GM18499 (cell line): ENCODE measurements at regions not wholly inside any gene's neighbourhood (a gene's known extent, or its start where the extent isn't known, plus 50 kb on each side); places are given as distances from the start of the nearest gene placed in this dataset.

Source experiments
- ATAC-seq: cut with Tn5 transposase; IDR thresholded peaks from one replicate; pipeline ENCODE4 v1.9.1; 2021; ENCODE audit warnings: moderate number of reproducible peaks; ENCODE audit not compliant: insufficient read depth, unreplicated experiment

DNA sequence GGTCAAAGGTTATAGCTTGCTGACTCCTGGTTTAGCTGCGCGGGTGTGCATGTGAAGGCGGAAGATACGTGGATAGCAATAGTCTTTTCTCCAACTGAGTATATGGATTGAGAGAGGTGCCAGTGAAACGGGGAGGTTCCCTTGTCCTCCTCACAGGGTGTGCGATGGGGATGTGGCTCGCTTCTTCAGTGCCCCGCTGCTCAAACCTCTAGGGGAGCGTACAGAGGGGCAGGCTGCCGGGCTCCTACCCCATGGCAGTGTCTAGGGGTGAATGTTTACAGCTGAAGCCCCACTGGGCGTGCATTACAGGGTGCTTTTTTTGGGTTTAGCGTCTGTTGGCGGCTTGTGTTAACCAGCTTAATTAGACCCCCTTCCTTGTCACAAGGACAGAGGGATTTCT is 438.5 kb downstream of the CCSER2 start:
- no peak for ATAC-seq

- ATAC-seq = no peak
Observed at GRCh38 chr10:84768132-84768531, 439.7 kb downstream of the CCSER2 start.

DNA sequence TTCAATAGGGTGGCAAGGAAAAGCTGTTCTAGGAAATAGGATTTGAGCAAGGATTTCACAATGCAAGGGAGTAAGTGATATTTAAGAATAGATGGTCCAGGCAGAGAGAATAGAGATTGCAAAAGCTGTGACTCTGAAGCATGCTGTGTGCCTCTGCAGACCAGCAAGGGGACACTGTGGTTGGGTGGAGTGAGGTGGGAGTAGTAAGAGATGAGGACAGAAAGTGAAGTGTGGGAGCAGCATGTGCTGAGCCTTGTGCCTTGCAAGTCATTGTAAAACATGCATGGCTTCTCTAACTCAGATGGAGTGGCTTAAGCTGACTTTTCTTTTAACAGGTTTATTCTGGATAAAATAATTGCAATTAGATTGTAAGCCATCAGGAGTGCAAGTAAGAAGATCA is 442.4 kb downstream of the CCSER2 start:
- no peak for ATAC-seq

- ATAC-seq = peak; percentile 65
Observed at GRCh38 chr10:84783386-84783785, 455.0 kb downstream of the CCSER2 start.

- ATAC-seq = no peak
Observed at GRCh38 chr10:84783909-84784308, 455.5 kb downstream of the CCSER2 start.

GRCh38 chr10:84784749-84785148 is 456.4 kb downstream of the CCSER2 start:
- no peak for ATAC-seq

- no peak for ATAC-seq
Observed at GRCh38 chr10:84789026-84789425, 460.6 kb downstream of the CCSER2 start.

DNA sequence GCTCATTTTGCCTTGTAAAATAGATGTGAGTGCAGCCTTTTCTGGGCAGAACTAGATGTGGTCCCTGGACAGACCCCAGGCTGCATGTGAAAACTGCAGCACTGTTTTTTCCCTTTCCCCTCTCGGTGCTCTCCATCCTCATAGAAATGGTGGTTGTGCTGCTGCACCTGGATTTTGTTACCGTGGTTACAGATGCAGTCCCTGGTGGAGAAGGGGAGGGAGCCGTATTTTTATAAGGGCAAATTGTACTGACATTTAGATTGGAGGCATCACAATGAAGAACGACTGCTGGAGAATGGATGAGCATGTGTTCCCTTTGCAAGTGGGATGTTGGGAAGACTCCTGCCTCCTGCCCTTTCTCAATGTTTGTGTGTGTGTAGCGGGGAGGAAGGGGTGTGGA is 469.9 kb downstream of the CCSER2 start:
- ATAC-seq = no peak

GRCh38 chr10:84801156-84801555 is 472.8 kb downstream of the CCSER2 start:
- no peak for ATAC-seq

DNA sequence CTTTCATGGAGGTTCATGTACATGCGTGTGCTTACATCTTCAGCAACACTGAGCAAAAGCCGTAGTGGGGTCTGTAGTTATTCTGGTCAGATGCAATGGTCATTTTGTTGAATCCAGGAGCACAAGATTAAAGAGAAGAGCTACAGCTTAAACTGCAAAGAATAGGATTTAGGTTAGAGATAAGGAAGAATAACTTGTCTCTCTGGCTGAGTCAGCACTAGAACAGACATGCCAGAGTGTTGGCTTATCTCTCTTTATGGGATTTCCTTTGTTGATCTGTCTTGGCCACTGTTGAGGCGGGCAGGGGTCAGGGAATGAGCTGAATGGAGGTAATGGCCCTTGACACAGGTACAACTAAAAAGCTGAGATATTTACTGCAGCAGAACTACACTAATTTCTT is 473.5 kb downstream of the CCSER2 start:
- no peak for ATAC-seq

GRCh38 chr10:84805149-84805548 is 476.8 kb downstream of the CCSER2 start:
- ATAC-seq = no peak

DNA sequence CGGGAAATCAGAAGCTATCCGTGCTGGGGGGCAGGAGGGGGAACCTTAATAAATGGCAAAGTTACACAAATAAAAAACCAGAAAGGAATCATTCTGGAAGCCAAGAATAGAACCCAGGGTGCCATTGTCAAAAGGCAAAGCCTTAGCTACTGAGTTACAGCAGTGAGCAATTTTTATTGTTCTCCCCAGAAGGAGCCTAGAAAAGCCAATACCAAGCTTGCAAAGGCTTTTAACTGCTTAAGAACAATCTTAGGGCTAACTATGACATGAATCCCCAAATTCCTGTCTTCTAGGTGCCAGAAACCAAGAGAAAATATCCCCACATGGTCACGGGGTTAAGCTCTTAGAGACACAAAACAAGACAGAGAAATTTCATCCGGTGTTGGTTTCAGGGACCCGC is 482.7 kb downstream of the CCSER2 start:
- ATAC-seq = no peak

- ATAC-seq = no peak
Observed at GRCh38 chr10:84818961-84819360, 490.6 kb downstream of the CCSER2 start.

GRCh38 chr10:84820120-84820519 is 491.7 kb downstream of the CCSER2 start:
- no peak for ATAC-seq

DNA sequence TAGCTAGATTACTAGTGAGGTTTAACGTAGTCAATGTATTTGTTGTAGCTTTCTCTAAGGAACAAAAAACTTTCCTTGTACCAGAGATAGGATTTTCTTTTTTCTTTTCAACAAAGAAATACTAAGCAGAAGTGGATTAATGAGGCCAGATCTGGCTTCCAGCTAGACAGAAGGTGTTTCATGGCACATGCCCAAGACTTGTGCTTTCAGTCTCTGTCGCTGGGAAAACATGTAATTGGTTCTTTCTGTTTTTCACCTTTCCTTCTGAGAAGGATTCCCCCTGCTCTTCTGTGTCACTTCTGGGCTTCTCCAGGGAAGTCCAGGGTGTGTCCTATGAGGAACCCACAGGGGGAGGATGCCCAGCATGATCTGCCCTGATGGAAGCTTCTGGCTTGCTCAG is 492.2 kb downstream of the CCSER2 start:
- no peak for ATAC-seq

DNA sequence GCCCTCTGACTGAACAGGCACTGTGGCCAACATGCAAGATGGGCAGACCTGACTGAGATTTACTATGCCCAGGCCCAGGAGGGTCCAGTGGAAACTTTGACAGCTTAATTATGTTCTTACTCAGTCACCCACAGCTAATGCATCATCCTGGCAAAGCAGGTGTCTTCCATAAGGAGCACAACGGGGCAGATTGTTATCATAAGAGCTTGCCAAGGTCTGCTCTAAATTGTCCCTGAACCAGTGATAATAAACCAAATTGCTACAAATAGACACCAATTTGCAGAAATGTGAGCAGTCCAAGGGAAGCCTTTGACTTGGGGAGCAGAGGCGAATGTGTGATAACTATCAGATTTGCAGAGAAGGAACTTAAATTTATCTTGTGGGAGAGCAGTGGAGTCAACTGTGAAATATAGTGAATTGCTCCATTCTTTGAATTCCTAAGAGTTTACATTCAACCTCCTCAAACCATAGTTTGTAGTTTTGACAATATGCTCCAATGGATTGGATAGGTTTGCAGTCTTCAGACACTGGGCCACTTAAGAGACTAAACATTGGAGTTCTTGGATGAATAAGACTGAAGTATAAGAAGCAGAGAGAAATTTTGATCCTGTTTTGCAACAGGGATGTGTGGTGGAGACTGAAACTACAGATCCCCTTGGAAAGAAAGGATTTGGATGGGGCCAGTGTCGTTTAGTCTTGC is 494.7 kb downstream of the CCSER2 start:
- no peak for ATAC-seq

- no peak for ATAC-seq
Observed at GRCh38 chr10:84824525-84824924, 496.1 kb downstream of the CCSER2 start.

- ATAC-seq = no peak
Observed at GRCh38 chr10:84825330-84825729, 496.9 kb downstream of the CCSER2 start.

DNA sequence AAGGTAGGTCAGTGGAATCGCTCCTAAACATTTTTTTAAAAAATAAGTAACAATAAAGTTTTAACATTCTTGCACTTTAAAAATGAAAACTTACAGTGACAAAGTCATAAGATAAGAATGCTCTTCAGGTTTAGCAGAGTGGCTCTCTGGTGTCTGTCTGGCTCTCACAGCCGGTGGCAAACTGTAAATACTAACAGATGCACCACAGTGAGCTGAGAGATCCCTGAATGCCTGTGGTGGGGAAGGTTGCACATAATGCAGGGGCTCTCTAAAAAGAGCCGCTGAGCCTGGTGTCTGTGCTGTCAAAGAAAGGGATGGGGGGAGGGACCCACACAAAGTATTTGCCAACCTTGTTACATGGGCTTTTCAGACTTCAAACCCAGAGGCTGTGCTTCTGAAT is 498.3 kb downstream of the CCSER2 start:
- no peak for ATAC-seq

DNA sequence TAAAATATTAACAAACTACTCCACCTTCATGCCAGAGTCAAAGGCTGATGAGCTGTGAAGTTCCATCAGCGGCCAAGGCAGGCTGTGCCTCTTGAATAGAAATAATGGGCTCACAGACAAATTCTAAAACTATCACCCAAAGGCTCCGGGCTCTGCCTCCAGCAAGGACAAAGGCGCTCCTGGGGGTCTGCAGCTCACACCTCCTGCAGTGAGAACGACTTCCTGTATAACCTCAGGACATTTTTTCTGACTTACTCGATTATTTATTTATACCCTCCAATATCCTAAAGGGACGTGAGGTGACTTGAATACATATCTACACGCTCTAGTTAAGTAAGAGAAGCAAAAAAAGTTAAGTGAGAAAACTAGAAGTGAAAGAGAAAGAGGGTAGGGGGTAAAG is 500.7 kb downstream of the CCSER2 start:
- no peak for ATAC-seq

- no peak for ATAC-seq
Observed at GRCh38 chr10:84837041-84837812, 508.8 kb downstream of the CCSER2 start.

- ATAC-seq = no peak
Observed at GRCh38 chr10:84837877-84838276, 509.5 kb downstream of the CCSER2 start.
